Stimulated activated CD8-positive, alpha-beta memory T cell treated with anti-CD3 and anti-CD28 coated beads, Interleukin-4, amount 100 ng/mL, for 1 hour (primary cell): ENCODE measurements at regions not wholly inside any gene's neighbourhood (a gene's known extent, or its start where the extent isn't known, plus 50 kb on each side); places are given as distances from the start of the nearest gene placed in this dataset.

Experiments
- DNase-seq, 2 donors: peaks; one replicate each; pipeline ENCODE4 v3.0.0-alpha.2; 2020; ENCODE audit warnings: low read depth in 2 of 2, low spot score in 1 of 2

DNA sequence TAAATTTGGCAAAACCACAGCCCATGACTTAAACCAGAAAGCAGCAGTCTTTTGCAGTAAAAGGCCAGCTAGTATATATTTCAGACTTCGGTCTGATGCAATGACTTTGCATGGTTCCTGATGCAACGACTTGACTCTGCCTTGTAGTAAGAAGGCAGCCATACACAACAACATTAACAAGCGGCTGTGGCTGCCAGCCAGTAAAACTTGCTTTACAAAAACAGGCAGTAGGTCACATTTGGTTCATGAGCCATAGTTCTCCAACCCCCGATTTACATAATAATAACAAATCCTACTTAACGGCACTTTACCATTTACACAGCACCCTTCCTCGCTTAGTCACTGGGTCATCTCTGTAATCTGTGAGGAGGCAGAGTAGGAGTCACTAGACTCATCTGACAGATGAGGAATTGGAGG lies 410.3 kb downstream of the LRATD1 start:
- no peak for DNase-seq

DNA sequence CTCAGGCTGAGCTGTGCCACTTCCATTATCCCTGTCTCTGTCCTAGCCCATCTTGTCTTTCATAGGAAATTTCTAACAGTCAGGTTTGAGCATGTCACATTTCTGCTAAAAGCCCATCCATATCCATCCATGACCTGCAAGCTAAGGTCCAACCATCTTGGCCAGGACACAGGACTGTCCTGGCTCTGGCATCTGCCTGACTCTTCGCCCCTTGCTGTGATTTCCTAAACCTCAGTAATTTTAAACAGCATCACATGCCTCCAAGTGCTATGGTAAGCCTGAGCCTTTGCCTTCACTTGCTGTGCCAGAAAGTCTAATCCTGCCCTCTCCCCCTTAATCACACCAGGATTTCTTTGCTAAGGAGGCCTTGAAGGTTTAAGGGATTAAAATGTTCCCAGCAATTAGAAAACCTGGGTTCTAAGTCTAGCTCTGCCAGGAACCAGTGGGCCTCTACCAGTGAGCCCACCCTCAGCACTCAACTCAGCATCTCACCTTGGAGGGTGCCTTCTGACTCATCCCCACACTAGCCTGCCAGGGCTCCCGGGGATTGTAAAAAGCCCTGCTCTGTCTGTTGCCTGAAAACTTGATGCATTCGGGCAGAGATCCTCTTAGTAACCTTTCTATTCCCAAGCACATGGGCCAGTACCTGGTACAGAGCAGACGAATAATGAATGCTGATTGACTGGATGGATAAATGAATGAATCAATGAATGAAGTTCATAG lies 411.0 kb downstream of the LRATD1 start:
- no peak for DNase-seq

DNA sequence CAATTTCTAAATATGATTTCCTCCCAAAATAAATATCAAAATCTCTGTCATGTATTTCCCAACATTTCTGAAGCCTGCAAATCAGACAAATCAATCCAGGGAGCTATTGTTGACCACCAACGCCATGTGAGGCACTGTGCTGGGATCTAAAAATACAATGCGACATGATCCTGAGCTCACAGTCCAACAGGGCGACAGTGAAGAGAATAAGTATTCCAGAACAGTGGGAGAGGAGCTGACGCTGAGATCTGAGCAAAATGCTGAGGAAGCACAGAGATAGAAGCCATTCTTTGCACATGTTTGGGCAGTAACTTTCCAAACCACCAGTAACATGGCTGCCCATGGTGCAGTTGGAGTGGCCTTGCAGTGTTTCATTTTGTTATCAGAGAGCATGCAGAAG lies 412.5 kb downstream of the LRATD1 start:
- no peak for DNase-seq

DNA sequence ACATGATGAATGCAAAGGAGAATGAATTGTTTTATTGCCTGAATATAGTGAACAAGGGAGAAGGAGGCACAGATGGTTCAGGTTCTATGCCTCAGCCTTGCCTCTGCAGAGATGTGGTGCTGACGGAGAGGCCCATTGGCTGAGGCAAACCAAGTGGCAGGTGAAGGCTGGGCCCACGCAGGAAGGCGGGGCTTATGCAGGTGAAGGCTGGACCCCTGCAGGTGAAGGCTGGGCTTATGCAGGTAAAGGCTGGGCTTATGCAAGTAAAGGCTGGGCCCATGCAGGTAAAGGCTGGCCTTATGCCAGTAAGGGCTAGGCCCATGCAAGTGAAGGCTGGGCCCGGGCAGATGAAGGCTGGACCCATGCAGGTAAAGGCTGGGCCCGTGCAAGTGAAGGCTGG lies 414.7 kb downstream of the LRATD1 start:
- DNase-seq = no peak

DNA sequence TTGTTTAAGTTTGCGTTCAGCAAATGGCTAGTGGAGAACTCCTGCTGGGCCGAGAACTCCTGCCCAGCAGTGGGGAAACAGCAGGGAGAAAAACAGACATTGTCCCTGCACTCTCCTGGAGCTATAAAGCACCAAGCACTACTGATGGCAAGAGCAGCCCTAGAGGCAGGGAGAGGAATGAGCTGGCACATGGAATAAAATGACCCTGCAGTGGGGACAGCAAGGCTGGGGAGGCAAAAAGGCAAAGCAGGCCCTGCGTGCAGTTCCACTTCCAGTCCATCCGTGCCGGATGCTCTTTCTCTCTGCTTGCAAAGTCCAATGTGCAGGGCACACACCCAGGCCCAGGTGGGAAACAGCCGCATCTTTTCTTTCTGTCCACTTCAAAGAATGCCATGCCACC lies 415.5 kb downstream of the LRATD1 start:
- no peak for DNase-seq

DNA sequence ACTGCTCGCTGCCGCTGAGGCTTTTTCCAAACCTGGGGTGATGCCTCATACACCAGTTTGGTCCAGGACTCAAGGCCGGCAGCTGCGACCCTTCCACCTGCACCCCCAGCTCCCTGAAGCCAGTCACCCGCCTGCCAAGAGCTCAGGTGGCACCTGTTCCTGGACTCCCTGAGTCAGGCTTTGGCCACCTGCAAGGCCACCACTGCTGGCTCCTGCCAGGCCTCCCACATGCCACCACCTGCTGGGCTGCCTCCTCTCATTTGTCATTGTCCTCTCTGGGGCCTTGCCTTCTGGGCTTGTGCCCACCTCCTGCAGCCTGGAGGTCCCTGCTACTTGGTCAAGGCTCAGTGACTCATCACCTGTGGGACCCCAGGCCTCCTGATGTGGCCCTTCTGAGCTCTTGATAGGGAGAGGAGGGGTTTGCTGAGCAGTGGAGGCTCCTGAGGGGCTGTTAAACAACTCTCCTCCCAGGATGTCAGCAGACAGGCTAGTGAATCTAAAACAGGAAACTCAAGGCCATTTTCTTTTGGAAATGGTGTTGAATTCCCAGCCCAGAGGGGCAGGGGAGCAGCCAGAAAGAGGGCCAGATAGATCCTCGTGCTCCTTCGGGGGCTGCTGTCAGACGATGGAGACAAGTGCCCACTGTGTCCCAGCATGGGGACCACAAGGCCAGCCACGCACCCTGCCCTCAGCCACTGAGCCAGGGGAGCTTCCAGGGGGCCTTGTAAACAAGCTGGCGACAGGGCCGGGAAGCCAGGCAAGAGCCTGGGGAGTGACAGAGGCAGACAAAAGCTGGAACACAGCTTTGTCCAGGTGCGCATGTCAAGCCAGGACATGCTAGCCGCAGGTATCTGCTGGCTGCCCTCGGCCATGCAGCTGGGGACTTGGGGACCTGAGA lies 416.8 kb downstream of the LRATD1 start:
- no peak for DNase-seq

DNA sequence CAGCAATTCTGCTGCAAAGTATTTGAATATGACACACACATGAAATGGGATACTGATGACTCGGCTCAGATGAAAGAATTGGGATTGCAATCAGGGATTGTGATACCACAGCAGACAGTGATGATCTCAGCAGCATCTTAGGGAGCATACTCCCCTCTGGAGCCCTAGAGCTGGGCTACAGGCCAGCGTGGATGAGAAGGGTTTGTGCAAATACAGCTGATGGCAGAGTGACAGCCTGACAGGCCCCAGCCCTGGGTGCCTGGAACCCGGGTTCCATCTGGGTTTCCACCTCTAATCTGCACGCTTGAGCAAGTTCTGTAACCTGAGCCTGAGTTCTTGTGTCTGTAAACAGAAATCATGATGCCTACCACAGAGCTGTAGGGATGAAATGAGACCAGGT lies 418.0 kb downstream of the LRATD1 start:
- DNase-seq = no peak

DNA sequence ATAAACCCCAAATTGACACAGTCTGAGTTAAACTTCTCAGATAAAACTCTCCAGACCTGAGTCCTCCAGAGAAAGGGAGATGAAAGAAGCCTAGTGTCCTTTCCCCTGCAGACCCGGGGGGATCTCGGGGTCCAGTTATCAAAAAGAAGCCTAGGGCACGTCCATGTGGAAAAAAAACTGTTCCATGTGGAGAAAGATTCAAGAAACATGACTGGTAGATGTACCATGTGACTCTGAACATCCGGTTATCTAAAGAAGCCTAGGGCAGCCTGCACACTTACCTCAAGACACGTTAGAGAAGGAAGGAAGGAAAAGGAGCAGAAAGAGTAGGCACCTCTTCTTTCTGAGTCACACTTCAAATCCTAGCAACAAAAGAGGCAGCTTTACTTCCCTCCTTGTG lies 421.0 kb downstream of the LRATD1 start:
- no peak for DNase-seq

DNA sequence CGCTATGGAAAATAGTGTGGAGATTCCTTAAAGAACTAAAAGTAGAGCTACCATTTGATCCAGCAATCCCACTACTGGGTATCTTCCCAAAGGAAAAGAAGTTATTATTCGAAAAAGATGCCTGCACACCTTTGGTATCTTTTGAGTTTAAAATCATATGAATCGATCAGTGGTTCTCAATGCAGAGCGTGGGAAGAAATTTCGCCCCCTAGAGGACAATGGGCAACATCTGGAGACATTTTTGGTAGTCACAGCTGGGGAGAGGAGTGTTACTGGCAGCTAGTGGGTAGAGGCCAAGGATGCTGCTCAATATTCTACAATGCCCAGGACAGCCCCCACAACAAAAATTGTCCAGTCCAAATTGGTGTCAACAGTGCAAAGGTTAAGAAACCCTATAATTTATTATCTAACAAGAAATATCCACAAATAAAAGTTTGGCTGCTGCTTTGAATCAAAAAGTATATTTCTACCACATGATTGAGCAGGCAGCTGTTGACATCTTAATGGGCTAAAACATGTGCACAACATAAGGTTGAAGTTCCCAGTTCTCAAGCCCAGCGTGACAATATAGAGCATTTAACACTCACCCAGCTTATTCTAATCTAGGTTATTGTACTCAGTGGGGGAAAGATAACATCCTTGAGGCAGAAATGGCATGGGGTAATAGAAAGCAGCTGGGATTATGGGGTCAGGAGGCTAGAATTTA lies 425.7 kb downstream of the LRATD1 start:
- no peak for DNase-seq

DNA sequence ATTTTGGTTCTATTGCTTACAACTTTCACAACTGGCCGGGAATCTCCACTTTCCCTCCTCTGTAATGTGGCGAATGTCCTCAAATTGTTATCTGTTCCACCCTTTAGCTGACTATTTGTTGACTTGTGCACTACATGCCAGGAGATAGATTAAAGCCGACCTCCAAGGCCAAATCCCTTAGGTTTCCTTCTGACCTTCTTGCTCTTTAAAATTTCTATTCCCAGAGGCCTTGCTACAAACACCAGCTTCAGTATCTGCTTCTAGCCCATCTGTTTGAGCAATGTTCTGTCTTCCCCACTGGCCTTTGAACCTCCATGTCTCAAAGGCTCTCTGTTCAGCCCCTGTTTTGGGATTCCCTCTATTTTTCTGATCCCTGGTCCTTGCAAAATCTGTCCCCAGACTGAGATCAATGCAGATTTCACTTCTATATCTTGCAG lies 426.2 kb downstream of the LRATD1 start:
- DNase-seq = no peak

DNA sequence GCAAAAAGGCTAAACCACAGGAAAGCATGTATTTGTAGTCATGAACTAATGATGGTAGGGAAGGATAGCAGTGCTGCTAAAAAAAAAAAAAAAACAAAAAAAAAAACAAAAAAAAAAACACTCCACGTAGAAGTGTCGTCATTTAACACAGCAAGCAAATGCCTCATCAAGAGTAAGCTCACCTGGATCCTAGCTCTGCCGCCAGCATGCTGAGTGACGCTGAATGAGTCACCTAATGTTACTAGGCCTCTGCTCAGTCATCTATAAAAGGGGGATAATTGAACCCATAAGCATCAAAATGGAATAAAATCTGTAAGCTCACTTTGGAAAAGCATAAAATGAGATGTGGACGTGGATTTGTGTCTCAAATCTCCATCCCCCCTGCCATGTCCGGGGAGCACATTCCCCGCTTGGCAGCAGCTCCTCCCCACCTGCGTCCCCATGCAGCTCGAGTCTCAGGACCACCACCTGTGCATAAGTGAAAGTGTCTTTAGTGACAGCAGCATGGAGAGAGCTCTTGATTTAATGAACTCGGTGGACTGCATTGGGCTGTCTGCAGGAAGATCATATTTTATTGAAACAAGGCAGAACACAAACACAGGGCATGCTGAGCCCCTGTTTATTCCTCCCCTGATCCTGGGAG lies 427.5 kb downstream of the LRATD1 start:
- DNase-seq = no peak

DNA sequence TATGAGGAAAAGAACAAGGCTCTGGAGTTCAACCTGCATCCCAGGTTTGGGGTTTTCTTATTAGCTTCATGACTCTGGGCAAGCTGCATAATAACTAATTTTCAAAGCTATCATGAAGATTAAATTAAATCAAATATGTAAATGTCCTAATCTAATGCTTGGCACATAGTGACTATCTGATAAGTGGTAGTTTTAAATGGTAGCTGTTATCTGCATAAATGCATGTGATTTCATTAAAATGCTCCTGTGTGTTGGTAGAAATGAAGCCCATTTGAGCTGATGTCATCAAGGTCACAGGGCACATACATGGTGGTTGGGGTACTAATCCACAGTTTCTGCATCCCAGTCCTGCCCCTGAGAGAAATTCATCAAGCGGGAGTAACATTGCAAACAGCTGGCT lies 428.8 kb downstream of the LRATD1 start:
- no peak for DNase-seq

DNA sequence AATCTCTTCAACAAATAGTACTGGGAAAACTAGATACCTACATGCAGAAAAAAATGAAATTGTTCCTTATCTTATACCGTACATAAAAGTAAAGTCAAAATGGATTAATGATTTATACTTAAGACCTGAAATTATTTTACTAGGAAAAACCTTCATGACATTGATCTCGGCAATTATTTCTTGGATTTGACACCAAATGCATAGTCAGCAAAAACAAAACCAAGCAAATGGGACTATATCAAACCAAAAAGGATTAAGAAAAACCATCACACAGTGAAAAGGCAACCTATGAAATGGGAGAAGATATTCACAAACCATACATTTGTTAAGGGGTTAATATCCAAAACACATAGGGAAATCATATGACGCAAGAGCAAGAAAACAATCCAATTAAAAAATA lies 433.6 kb downstream of the LRATD1 start:
- no peak for DNase-seq

DNA sequence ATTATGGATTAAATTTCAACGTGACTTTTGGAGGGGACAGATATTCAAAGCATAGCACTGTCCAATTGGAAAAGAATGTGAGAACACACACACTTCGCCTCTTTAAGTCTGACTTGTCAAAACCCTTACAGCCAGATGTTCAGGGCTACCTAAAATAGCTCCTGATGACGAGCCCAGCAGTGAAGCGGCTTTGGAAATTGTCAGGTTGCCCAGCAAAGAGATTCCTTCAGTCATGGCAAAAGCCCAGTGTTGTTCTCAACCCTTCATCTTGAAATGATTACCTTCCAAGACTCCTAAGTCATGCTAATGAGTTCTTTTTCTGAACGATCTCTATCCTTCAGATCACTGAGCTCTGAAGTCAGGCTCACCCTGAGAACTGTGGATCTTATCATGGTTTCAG lies 436.6 kb downstream of the LRATD1 start:
- DNase-seq = no peak

DNA sequence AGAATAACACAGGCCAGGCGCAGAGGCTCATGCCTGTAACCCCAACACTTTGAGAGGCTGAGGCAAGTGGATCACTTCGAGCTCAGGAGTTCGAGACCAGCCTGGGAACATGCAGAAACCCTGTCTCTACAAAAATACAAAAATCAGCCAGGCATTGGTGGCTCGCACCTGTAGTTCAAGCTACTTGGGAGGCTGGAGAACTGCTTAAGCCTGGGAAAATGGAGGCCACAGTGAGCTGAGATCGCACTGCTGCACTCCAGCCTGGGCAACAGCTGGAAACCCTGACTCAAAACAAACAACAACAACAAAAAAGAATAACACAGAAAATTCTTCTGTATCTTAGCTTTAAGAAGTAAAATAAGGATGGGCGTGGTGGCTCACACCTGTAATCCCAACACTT lies 440.3 kb downstream of the LRATD1 start:
- DNase-seq = no peak

DNA sequence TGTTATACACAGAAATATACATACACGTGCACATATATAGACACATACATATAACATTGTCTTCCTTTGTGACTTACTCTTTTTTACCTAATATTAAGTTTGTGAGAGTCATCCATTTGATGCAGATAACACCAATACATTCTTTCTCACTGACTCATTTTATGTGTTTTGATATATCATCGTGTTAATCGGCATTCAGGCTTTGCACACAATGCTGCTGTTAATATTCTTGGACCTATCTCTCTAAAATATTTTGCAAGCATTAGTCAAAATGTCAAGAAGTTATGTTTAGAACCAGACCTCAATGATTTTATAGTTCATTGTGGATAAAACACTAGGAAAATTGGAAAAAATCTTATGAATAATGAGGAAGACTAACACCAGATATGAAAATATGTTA lies 441.1 kb downstream of the LRATD1 start:
- no peak for DNase-seq

DNA sequence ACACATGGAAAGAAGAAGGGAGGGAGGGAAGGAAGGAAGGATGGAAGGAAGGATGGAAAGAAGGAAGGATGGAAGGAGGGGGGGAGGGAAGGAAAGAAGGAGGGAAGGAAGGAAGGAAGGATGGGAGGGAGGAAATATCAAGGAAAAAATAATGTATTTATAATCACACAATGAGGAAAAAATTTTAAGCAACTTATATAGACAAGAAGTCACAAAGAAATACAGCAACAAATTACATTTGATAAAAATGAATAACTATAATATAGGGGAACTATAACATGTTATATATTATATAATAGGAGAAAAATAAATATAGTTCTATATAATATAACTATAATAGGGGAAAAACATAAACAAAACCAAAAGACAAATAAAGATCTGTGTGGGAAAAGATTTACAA lies 441.8 kb downstream of the LRATD1 start:
- DNase-seq = no peak

DNA sequence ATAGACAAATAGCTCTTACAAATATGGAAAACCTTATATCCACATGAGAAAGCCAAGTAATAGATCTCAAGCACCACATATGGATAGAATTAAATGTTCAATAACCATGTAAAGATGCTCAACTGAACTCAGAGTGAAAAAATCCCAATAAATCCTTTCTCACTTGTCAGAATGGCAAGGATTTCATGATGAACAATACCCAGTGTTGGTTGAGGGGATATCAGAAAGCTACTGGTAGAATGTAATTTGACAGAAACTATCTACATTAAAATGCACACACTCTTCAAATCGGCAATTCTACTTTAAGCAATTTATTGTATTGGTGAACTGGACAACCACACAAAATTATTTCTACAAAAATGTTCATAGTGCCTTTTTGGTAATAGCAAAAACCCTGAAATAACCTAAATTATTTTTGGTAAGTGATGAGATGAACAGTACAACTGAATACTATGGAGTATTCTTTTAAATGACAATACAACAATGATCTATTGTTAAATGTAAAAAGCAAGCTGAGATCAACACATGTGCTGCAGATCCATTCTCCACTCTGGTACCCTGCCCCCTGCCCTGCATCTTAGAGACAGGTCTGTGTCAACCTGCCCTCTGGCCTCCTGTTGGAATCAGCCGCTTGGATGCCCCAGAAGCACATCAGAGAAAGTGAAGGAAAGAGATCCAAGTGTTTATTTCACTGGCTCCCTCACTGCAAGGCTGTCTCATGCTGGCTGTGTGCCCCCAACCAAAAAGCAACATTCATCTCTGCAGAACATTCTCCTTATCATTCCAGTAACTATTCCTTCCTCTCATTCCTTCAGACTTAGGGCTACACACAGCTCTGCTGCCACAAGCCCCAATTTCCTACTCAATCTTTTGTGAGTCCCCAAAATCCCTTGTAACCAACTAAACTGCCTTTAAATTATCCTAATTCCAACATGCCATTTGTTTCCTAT lies 442.5 kb downstream of the LRATD1 start:
- no peak for DNase-seq

DNA sequence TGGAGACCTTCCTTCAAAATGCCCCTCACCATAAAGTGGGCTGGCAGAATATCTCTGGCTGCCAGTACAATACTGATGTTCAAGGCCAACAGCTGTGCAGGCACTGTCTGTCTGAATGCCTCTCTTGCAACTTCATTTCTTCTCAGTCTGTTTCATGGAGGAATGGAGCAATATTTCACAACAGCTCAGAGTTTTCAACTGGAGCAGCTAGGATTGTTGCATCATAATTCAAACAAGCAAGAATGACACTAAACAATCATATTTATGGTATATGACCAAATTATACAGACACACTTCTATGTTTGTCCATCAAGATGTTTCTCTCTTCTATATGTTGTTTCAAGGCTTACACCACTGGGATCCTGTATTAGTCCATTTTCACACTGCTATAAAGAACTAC lies 444.2 kb downstream of the LRATD1 start:
- no peak for DNase-seq

DNA sequence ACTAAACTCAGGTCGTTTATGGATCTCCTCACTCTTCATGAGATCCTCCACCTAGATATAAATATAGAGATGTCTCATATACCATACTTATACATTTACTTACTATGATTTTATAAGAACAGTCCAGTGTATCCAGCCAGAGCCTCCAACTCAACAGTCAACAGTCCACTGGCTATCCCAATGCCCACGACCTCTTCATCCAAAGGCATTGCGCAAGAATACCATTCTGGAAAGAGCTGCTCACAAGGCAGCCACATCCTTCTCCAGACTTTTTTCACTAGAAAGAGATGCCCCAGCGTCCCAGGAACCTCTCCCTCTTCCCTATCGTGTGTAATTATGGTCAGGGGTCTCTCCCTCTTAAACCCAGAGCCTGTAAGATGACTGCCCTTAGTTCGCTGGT lies 448.8 kb downstream of the LRATD1 start:
- DNase-seq = no peak
